ENCODE measurements at regions not wholly inside any gene's neighbourhood (a gene's known extent, or its start where the extent isn't known, plus 50 kb on each side); places are given as distances from the start of the nearest gene placed in this dataset.

GRCh38 chr20:47971058-47971791, 185.9 kb upstream of the SULF2 start:
- TF ChIP-seq CTCF (IDR thresholded peaks at IDR 0.05; ENCODE audit: low read depth, low read length) = no peak
- TF ChIP-seq POLR2A (IDR thresholded peaks at IDR 0.05; ENCODE audit: extremely low read depth, insufficient read length) = no peak
- TF ChIP-seq MAX (IDR thresholded peaks at IDR 0.05; ENCODE audit: low read depth, low read length) = no peak
